ENCODE measurements at regions not wholly inside any gene's neighbourhood (a gene's known extent, or its start where the extent isn't known, plus 50 kb on each side); places are given as distances from the start of the nearest gene placed in this dataset.

GRCh38 chr6:132081338-132081737 is 130.2 kb upstream of the CCN2 start:
- TF ChIP-seq FOXM1 (IDR thresholded peaks at IDR 0.05; ENCODE audit: borderline replicate concordance, low read depth) (no peak), RAD21 (IDR thresholded peaks at IDR 0.05; ENCODE audit: low read depth) (no peak), EP300 (IDR thresholded peaks at IDR 0.05; ENCODE audit: borderline replicate concordance) (no peak), ZBTB7A (IDR thresholded peaks at IDR 0.05; ENCODE audit: low read depth) (no peak), YY1 (IDR thresholded peaks at IDR 0.05; ENCODE audit: low read depth) (no peak), TEAD4 (IDR thresholded peaks at IDR 0.05) (no peak), TCF12 (IDR thresholded peaks at IDR 0.05; ENCODE audit: low read depth) (no peak), NFIC (IDR thresholded peaks at IDR 0.05) (no peak), TAF1 (IDR thresholded peaks at IDR 0.05; ENCODE audit: low read depth) (no peak), REST (IDR thresholded peaks at IDR 0.05; ENCODE audit: low read depth) (no peak), EGR1 (IDR thresholded peaks at IDR 0.05) (no peak), CEBPB (IDR thresholded peaks at IDR 0.05) (no peak), CREB1 (IDR thresholded peaks at IDR 0.05; ENCODE audit: low read depth) (no peak)
- TF ChIP-seq, protein P1, sequence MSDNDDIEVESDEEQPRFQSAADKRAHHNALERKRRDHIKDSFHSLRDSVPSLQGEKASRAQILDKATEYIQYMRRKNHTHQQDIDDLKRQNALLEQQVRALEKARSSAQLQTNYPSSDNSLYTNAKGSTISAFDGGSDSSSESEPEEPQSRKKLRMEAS (IDR thresholded peaks at IDR 0.05), result no peak

All from Ishikawa (cell line).